H1 (cell line): ENCODE measurements at regions not wholly inside any gene's neighbourhood (a gene's known extent, or its start where the extent isn't known, plus 50 kb on each side); places are given as distances from the start of the nearest gene placed in this dataset.

Experiments
- CTCF ChIA-PET: fragments of 300-600 bp; sonication (Branson Sonifier 250); formaldehyde crosslinking; loops from one replicate; lab custom pipeline; 2021; ENCODE audit not compliant: partially characterized antibody; lab: Charles Lee
- POLR2A ChIA-PET: fragments of 300-600 bp; sonication (Branson Sonifier 250); formaldehyde crosslinking; loops from one replicate; lab custom pipeline; 2021; ENCODE audit warnings: inconsistent platforms; ENCODE audit not compliant: partially characterized antibody; lab: Charles Lee
- DNase-seq, 2 experiments: peaks; one replicate each; pipeline versions ENCODE4 v3.0.0 to v3.0.0-alpha.2; 2010 to 2022; ENCODE audit warnings: low spot score in 2 of 2, low read depth in 1 of 2, mixed read lengths in 1 of 2
- FAIRE-seq: peaks from 2 replicates; lab custom pipeline; 2011; peaks lifted over from hg19 to GRCh38; lab: Jason Lieb, UNC
- H2AFZ ChIP-seq: 2 replicates; pipeline ENCODE4 v1.8.1; 2012; ENCODE audit warnings: low read length, inconsistent platforms
- H2AK5ac ChIP-seq: 2 replicates; pipeline ENCODE4 v1.6.1; 2013; ENCODE audit warnings: low read depth, low read length
- H2BK120ac ChIP-seq: replicated peaks from 2 replicates; pipeline ENCODE3; 2013; ENCODE audit warnings: low read depth, low read length, inconsistent platforms
- H2BK12ac ChIP-seq: 2 replicates; pipeline ENCODE4 v1.6.1; 2013; ENCODE audit warnings: low read depth, low read length
- H2BK15ac ChIP-seq: 2 replicates; pipeline ENCODE4 v1.6.1; 2013; ENCODE audit warnings: low read length
- H2BK20ac ChIP-seq: 2 replicates; pipeline ENCODE4 v1.6.1; 2013; ENCODE audit warnings: low read length
- H2BK5ac ChIP-seq: 2 replicates; pipeline ENCODE4 v1.6.1; 2013; ENCODE audit warnings: low read depth, low read length
- H3K14ac ChIP-seq: 2 replicates; pipeline ENCODE4 v1.6.1; 2013; ENCODE audit warnings: inconsistent platforms; ENCODE audit not compliant: insufficient read length
- H3K18ac ChIP-seq: 2 replicates; pipeline ENCODE4 v1.6.1; 2013; ENCODE audit warnings: low read length; ENCODE audit errors: extremely low read depth
- H3K23ac ChIP-seq: 2 replicates; pipeline ENCODE4 v1.6.1; 2013; ENCODE audit warnings: inconsistent platforms; ENCODE audit not compliant: insufficient read length
- H3K23me2 ChIP-seq: 2 replicates; pipeline ENCODE4 v1.6.1; 2013; ENCODE audit warnings: low read depth, low read length
- H3K27ac ChIP-seq: 2 replicates; pipeline ENCODE4 v1.6.1; 2011; ENCODE audit warnings: low read depth, low read length, inconsistent platforms
- H3K27me3 ChIP-seq, 4 experiments: replicated peaks in 1 of 4; 1 replicate in 1 of 4; 2 replicates in 3 of 4; pipeline versions ENCODE4 v1.6.1 to v1.8.1; 2011 to 2013; ENCODE audit warnings: low read length in 3 of 4, mild to moderate bottlenecking in 3 of 4, inconsistent platforms in 2 of 4, mixed read lengths in 2 of 4, moderate library complexity in 1 of 4; ENCODE audit not compliant: control insufficient read depth in 3 of 4, insufficient read depth in 3 of 4; ENCODE audit errors: extremely low read depth in 1 of 4
- H3K36me3 ChIP-seq, 4 experiments: 2 replicates each; pipeline versions ENCODE4 v1.6.1 to v1.8.1; 2011 to 2013; ENCODE audit warnings: mild to moderate bottlenecking in 4 of 4, low read length in 3 of 4, moderate library complexity in 2 of 4, control low read depth in 1 of 4, inconsistent platforms in 1 of 4; ENCODE audit not compliant: insufficient read depth in 4 of 4, control insufficient read depth in 2 of 4
- H3K4ac ChIP-seq: replicated peaks from 2 replicates; pipeline ENCODE3; 2013; ENCODE audit warnings: low read length, low read depth, mixed read lengths, inconsistent platforms; ENCODE audit not compliant: insufficient read length
- H3K4me1 ChIP-seq, 4 experiments: replicated peaks in 1 of 4; 1 replicate in 1 of 4; 2 replicates in 3 of 4; pipeline versions ENCODE4 v1.6.1 to v1.8.1; 2011 to 2013; ENCODE audit warnings: low read length in 3 of 4, inconsistent platforms in 2 of 4, mixed read lengths in 1 of 4; ENCODE audit not compliant: insufficient read depth in 4 of 4, control insufficient read depth in 3 of 4
- H3K4me2 ChIP-seq, 2 experiments: 2 replicates each; pipeline versions ENCODE4 v1.6.1 to v1.8.1; 2011 to 2013; ENCODE audit warnings: low read depth in 2 of 2, low read length in 2 of 2, control low read depth in 1 of 2, inconsistent platforms in 1 of 2, mild to moderate bottlenecking in 1 of 2; ENCODE audit not compliant: insufficient read depth in 1 of 2
- H3K4me3 ChIP-seq, 4 experiments: fragments of 200-600, 300-600 bp in 1 of 4; sonication (generic), shearing (Covaris generic), sonication (Bioruptor Twin) in 1 of 4; 2 replicates each; pipeline versions ENCODE4 v1.5.1 to v1.8.1; 2011 to 2016; ENCODE audit warnings: low read length in 4 of 4, low read depth in 3 of 4, control low read depth in 2 of 4, inconsistent platforms in 2 of 4, mild to moderate bottlenecking in 2 of 4, mixed read lengths in 1 of 4, moderate library complexity in 1 of 4; ENCODE audit not compliant: insufficient read depth in 2 of 4; ENCODE audit errors: extremely low read depth in 1 of 4
- H3K56ac ChIP-seq: replicated peaks from 2 replicates; pipeline ENCODE3; 2013; ENCODE audit warnings: low read depth, mild to moderate bottlenecking, mixed read lengths, low read length, inconsistent platforms; ENCODE audit not compliant: insufficient read length
- H3K79me1 ChIP-seq: 2 replicates; pipeline ENCODE4 v1.6.1; 2013; ENCODE audit warnings: low read depth, low read length, control low read depth
- H3K79me2 ChIP-seq, 2 experiments: 2 replicates each; pipeline versions ENCODE4 v1.6.1 to v1.8.1; 2012 to 2013; ENCODE audit warnings: low read length in 2 of 2, mild to moderate bottlenecking in 2 of 2, inconsistent platforms in 1 of 2; ENCODE audit not compliant: insufficient read depth in 2 of 2, control insufficient read depth in 1 of 2
- H3K9ac ChIP-seq, 4 experiments: replicated peaks in 1 of 4; 1 replicate in 1 of 4; 2 replicates in 3 of 4; pipeline versions ENCODE4 v1.6.1 to v1.8.1; 2011 to 2013; ENCODE audit warnings: low read depth in 3 of 4, low read length in 3 of 4, control low read depth in 2 of 4, mild to moderate bottlenecking in 2 of 4, moderate library complexity in 2 of 4, inconsistent platforms in 1 of 4; ENCODE audit errors: extremely low read depth in 1 of 4
- H3K9me3 ChIP-seq, 2 experiments: 2 replicates each; pipeline versions ENCODE4 v1.6.1 to v1.8.1; 2012 to 2013; ENCODE audit warnings: mild to moderate bottlenecking in 2 of 2, moderate library complexity in 2 of 2, control low read depth in 1 of 2, inconsistent platforms in 1 of 2, low read depth in 1 of 2, low read length in 1 of 2, mixed read lengths in 1 of 2; ENCODE audit not compliant: insufficient read depth in 2 of 2
- H4K20me1 ChIP-seq, 2 experiments: replicated peaks in 1 of 2; 2 replicates each; pipeline versions ENCODE3 to v1.8.1; 2011 to 2013; ENCODE audit warnings: inconsistent platforms in 2 of 2, low read length in 2 of 2, mild to moderate bottlenecking in 1 of 2; ENCODE audit not compliant: insufficient read depth in 2 of 2, control insufficient read depth in 1 of 2
- H4K5ac ChIP-seq: 2 replicates; pipeline ENCODE4 v1.6.1; 2013; ENCODE audit warnings: low read length, low read depth, mixed read lengths, inconsistent platforms; ENCODE audit not compliant: insufficient read length
- H4K8ac ChIP-seq: 2 replicates; pipeline ENCODE4 v1.8.0; 2013; ENCODE audit warnings: mild to moderate bottlenecking, moderate library complexity, low read length, inconsistent platforms; ENCODE audit not compliant: insufficient read depth; ENCODE audit errors: extremely low read depth
- H4K91ac ChIP-seq: replicated peaks from 2 replicates; pipeline ENCODE3; 2013; ENCODE audit warnings: low read length, mixed read lengths, inconsistent platforms; ENCODE audit not compliant: insufficient read length
- BRCA1 ChIP-seq: IDR thresholded peaks from 2 replicates; pipeline ENCODE4 v1.6.1; 2012; ENCODE audit warnings: low read depth, low read length, improper control_type of control experiment
- WGBS, 2 experiments: shearing (Covaris generic) in 1 of 2; methylation state at CpG; one replicate each; pipeline versions ENCODE4 v1.1.6 to v1.1.7; 2013 to 2015; ENCODE audit warnings: low lambda C conversion rate in 2 of 2, mixed read lengths in 2 of 2, inconsistent platforms in 1 of 2, low coverage in 1 of 2, missing lambda C conversion rate in 1 of 2; ENCODE audit not compliant: insufficient replicate concordance in 2 of 2, insufficient coverage in 1 of 2, insufficient read length in 1 of 2; ENCODE audit errors: extremely low coverage in 1 of 2, missing lambda C conversion rate in 1 of 2; 5-methylcytosine and 5-hydroxymethylcytosine counted together

GRCh38 chr2:152971685-152972084, 253.3 kb downstream of the ARL6IP6 start:
- H3K9me3 ChIP-seq = peaks cover 35 to 39% of the 10 kb centered on the region in 2 experiments
- H3K4me3 ChIP-seq = no peak overlapping the region
- no peaks in the 10 kb centered on the region for H3K79me2 ChIP-seq
- no peak overlapping the region for H2AFZ ChIP-seq
- no peak overlapping the region for H3K27ac ChIP-seq
- H4K5ac ChIP-seq = no peak overlapping the region
- CTCF ChIA-PET = no interaction called here
- DNase-seq (no peak), FAIRE-seq (no peak)
- no peaks in the 10 kb centered on the region for H3K36me3 ChIP-seq
- no peaks in the 10 kb centered on the region for H3K79me1 ChIP-seq
- no peak overlapping the region for H2BK20ac ChIP-seq
- H3K9ac ChIP-seq = no peak overlapping the region
- H2BK120ac ChIP-seq = no peak overlapping the region
- H2BK15ac ChIP-seq = no peak overlapping the region
- no peaks in the 10 kb centered on the region for H3K27me3 ChIP-seq
- H2AK5ac ChIP-seq = no peak overlapping the region
- no peak overlapping the region for H4K8ac ChIP-seq
- 80% methylated on average over 1 of the region's 1 CpG; no CpG with 5 or more reads in 1 of the 2 experiments for WGBS, 2 experiments
- H3K4me2 ChIP-seq = no peak overlapping the region
- no peak overlapping the region for H3K14ac ChIP-seq
- no peaks in the 10 kb centered on the region for H4K20me1 ChIP-seq
- no peaks in the 10 kb centered on the region for H3K4me1 ChIP-seq
- no peak overlapping the region for H2BK12ac ChIP-seq
- no peak overlapping the region for H3K4ac ChIP-seq
- no peak overlapping the region for H2BK5ac ChIP-seq
- no peaks in the 10 kb centered on the region for H3K23me2 ChIP-seq
- no peak overlapping the region for H4K91ac ChIP-seq
- no peak overlapping the region for H3K56ac ChIP-seq
- H3K23ac ChIP-seq = no peak overlapping the region
- H3K18ac ChIP-seq = no peak overlapping the region
- TF ChIP-seq BRCA1 = no peak
- POLR2A ChIA-PET = no interaction called here
